Esophagus muscularis mucosa (tissue), 3 donors: ENCODE measurements at regions not wholly inside any gene's neighbourhood (a gene's known extent, or its start where the extent isn't known, plus 50 kb on each side); places are given as distances from the start of the nearest gene placed in this dataset.

Source experiments
- POLR2A ChIP-seq: fragments of 450-650 bp; IDR thresholded peaks from one replicate; pipeline ENCODE4 v1.6.1; 2017; ENCODE audit warnings: antibody characterized with exemption, moderate library complexity, mild to moderate bottlenecking, low read depth
- TF ChIP-seq, protein P1 (sequence below), 3 experiments: fragments of 200-600 bp in 2 of 3; fragments of 450-650 bp in 1 of 3; sonication (generic) in 2 of 3; IDR thresholded peaks; one replicate each; pipeline ENCODE4 v1.5.1; 2017 to 2019; ENCODE audit warnings: antibody characterized with exemption in 3 of 3, mild to moderate bottlenecking in 2 of 3, moderate library complexity in 1 of 3

DNA sequence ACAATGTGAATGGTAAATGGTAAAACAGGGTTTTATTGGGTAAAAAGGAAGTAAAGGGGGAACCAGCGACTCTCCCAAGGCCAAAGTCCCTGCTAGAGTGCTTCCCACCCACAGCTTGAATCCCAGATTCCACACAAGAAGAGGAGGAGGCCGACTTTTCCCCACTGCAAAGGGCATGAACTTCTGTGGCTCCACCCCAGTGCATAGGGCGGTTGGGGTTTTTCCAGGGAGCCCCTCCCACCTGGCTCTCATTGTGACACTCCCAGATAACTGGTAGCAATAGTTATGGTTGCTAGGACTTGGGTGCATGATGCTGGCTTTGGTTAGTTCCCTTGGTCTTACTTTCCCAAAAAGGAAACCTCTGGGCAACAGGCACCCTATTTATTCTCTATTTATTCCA, 666.0 kb upstream of the CA10 start:
- TF ChIP-seq, protein P1, sequence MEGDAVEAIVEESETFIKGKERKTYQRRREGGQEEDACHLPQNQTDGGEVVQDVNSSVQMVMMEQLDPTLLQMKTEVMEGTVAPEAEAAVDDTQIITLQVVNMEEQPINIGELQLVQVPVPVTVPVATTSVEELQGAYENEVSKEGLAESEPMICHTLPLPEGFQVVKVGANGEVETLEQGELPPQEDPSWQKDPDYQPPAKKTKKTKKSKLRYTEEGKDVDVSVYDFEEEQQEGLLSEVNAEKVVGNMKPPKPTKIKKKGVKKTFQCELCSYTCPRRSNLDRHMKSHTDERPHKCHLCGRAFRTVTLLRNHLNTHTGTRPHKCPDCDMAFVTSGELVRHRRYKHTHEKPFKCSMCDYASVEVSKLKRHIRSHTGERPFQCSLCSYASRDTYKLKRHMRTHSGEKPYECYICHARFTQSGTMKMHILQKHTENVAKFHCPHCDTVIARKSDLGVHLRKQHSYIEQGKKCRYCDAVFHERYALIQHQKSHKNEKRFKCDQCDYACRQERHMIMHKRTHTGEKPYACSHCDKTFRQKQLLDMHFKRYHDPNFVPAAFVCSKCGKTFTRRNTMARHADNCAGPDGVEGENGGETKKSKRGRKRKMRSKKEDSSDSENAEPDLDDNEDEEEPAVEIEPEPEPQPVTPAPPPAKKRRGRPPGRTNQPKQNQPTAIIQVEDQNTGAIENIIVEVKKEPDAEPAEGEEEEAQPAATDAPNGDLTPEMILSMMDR (IDR thresholded peaks at IDR 0.05): no peak
- no peak for TF ChIP-seq POLR2A
